Thyroid gland (tissue), 4 donors: ENCODE measurements at regions not wholly inside any gene's neighbourhood (a gene's known extent, or its start where the extent isn't known, plus 50 kb on each side); places are given as distances from the start of the nearest gene placed in this dataset.
"Not testable (repeated sequence)": the region's sequence is repeated elsewhere in the genome, so short reads cannot be mapped to it uniquely, and the experiment has no call there.

Source experiments
- DNase-seq, 2 donors: peaks; one replicate each; pipeline ENCODE4 v3.0.0-alpha.2; 2019
- H3K27ac ChIP-seq, 3 donors: fragments of 200-600 bp; sonication (generic); 1 replicate in 2 of 3; 2 replicates in 1 of 3; pipeline ENCODE4 v1.5.1; 2016 to 2019; ENCODE audit warnings: mild to moderate bottlenecking in 1 of 3, moderate library complexity in 1 of 3
- H3K27me3 ChIP-seq: fragments of 200-600 bp; sonication (generic); one replicate; pipeline ENCODE4 v1.5.1; 2019
- H3K36me3 ChIP-seq, 2 donors: fragments of 200-600 bp; sonication (generic); one replicate each; pipeline ENCODE4 v1.5.1; 2016 to 2019
- H3K4me1 ChIP-seq, 2 donors: fragments of 200-600 bp; sonication (generic); one replicate each; pipeline ENCODE4 v1.5.1; 2017 to 2019
- H3K4me3 ChIP-seq, 3 donors: fragments of 200-600 bp; sonication (generic); replicated peaks in 1 of 3; 1 replicate in 2 of 3; 2 replicates in 1 of 3; pipeline ENCODE4 v1.5.1; 2016; ENCODE audit warnings: mild to moderate bottlenecking in 1 of 3
- H3K9me3 ChIP-seq: fragments of 200-600 bp; sonication (generic); one replicate; pipeline ENCODE4 v1.5.1; 2017
- POLR2A ChIP-seq, 2 donors: fragments of 450-650 bp; IDR thresholded peaks; one replicate each; pipeline ENCODE4 v1.6.1; 2017; ENCODE audit warnings: antibody characterized with exemption in 2 of 2, mild to moderate bottlenecking in 2 of 2, moderate library complexity in 1 of 2
- WGBS, 2 donors: methylation state at CpG; one replicate each; pipeline ENCODE4 v1.1.5; 2017; 5-methylcytosine and 5-hydroxymethylcytosine counted together
- intact Hi-C: fragments of 100-400 bp; cut with DNase I; formaldehyde crosslinking; loops from one replicate; pipeline ENCODE4 v1.15.1; 2023
- TF ChIP-seq, protein P1 (sequence below), 6 experiments: fragments of 200-600 bp in 3 of 6; fragments of 450-650 bp in 3 of 6; sonication (generic) in 3 of 6; IDR thresholded peaks; one replicate each; pipeline ENCODE4 v1.5.1; 2016 to 2019; ENCODE audit warnings: antibody characterized with exemption in 6 of 6, mild to moderate bottlenecking in 2 of 6, inconsistent platforms in 1 of 6, moderate library complexity in 1 of 6

- no peak overlapping the region for H3K27ac ChIP-seq
- no peaks in the 10 kb centered on the region for H3K36me3 ChIP-seq
- no peak overlapping the region for H3K4me3 ChIP-seq
- 84 to 89% methylated on average over 7 of the region's 7 CpGs for WGBS, 2 donors
- intact Hi-C loops = no loop called here
- H3K27me3 ChIP-seq = no peaks in the 10 kb centered on the region
- TF ChIP-seq POLR2A (IDR thresholded peaks at IDR 0.05) = no peak
- TF ChIP-seq, protein P1, sequence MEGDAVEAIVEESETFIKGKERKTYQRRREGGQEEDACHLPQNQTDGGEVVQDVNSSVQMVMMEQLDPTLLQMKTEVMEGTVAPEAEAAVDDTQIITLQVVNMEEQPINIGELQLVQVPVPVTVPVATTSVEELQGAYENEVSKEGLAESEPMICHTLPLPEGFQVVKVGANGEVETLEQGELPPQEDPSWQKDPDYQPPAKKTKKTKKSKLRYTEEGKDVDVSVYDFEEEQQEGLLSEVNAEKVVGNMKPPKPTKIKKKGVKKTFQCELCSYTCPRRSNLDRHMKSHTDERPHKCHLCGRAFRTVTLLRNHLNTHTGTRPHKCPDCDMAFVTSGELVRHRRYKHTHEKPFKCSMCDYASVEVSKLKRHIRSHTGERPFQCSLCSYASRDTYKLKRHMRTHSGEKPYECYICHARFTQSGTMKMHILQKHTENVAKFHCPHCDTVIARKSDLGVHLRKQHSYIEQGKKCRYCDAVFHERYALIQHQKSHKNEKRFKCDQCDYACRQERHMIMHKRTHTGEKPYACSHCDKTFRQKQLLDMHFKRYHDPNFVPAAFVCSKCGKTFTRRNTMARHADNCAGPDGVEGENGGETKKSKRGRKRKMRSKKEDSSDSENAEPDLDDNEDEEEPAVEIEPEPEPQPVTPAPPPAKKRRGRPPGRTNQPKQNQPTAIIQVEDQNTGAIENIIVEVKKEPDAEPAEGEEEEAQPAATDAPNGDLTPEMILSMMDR (IDR thresholded peaks at IDR 0.05) = no peak
- no peaks in the 10 kb centered on the region for H3K4me1 ChIP-seq
- H3K9me3 ChIP-seq = no peaks in the 10 kb centered on the region
- no peak for DNase-seq
Observed at GRCh38 chr12:127599436-127599835, 667.5 kb upstream of the TMEM132C start.

GRCh38 chr12:127600211-127600610 is 666.8 kb upstream of the TMEM132C start:
- intact Hi-C loops = no loop called here
- no peak for DNase-seq
- no peak for TF ChIP-seq POLR2A (IDR thresholded peaks at IDR 0.05)
- TF ChIP-seq, protein P1 (IDR thresholded peaks at IDR 0.05) = no peak
- Histone ChIP-seq H3K4me1 (no peaks in the 10 kb centered on the region), H3K27me3 (no peaks in the 10 kb centered on the region), H3K9me3 (no peaks in the 10 kb centered on the region), H3K27ac (no peak overlapping the region), H3K4me3 (no peak overlapping the region), H3K36me3 (no peaks in the 10 kb centered on the region)
- 64 to 66% methylated on average over 3 of the region's 3 CpGs for WGBS, 2 donors

- intact Hi-C loops = no loop called here
- H3K4me1 ChIP-seq = no peaks in the 10 kb centered on the region
- 94 to 96% methylated on average over 3 of the region's 3 CpGs for WGBS, 2 donors
- DNase-seq = no peak
- H3K4me3 ChIP-seq = no peak overlapping the region
- TF ChIP-seq, protein P1 (IDR thresholded peaks at IDR 0.05) = no peak
- no peak for TF ChIP-seq POLR2A (IDR thresholded peaks at IDR 0.05)
- H3K27me3 ChIP-seq = no peaks in the 10 kb centered on the region
- no peaks in the 10 kb centered on the region for H3K9me3 ChIP-seq
- no peak overlapping the region for H3K27ac ChIP-seq
- no peaks in the 10 kb centered on the region for H3K36me3 ChIP-seq
Observed at GRCh38 chr12:127606476-127607015, 660.4 kb upstream of the TMEM132C start.

- intact Hi-C loops = no loop called here
- no peak for TF ChIP-seq POLR2A (IDR thresholded peaks at IDR 0.05)
- TF ChIP-seq, protein P1 (IDR thresholded peaks at IDR 0.05) = no peak
- H3K36me3 ChIP-seq = no peaks in the 10 kb centered on the region
- H3K4me1 ChIP-seq = no peaks in the 10 kb centered on the region
- H3K9me3 ChIP-seq = no peaks in the 10 kb centered on the region
- H3K4me3 ChIP-seq = no peak overlapping the region
- DNase-seq = no peak
- WGBS, 2 donors = 73 to 83% methylated on average over 7 of the region's 7 CpGs
- H3K27ac ChIP-seq = no peak overlapping the region
- H3K27me3 ChIP-seq = no peaks in the 10 kb centered on the region
Observed at GRCh38 chr12:127607146-127607725, 659.7 kb upstream of the TMEM132C start.

GRCh38 chr12:127608359-127608758 is 658.6 kb upstream of the TMEM132C start:
- DNase-seq, H3K36me3 ChIP-seq, H3K27ac ChIP-seq, H3K9me3 ChIP-seq, intact Hi-C loops, H3K4me1 ChIP-seq, H3K27me3 ChIP-seq, H3K4me3 ChIP-seq: not testable (repeated sequence)
- WGBS, 2 donors = 88 to 92% methylated on average over 7 of the region's 7 CpGs
